Transverse colon (tissue), 4 donors: ENCODE measurements at regions not wholly inside any gene's neighbourhood (a gene's known extent, or its start where the extent isn't known, plus 50 kb on each side); places are given as distances from the start of the nearest gene placed in this dataset.

Source experiments
- DNase-seq: peaks from one replicate; pipeline ENCODE4 v3.0.0-alpha.2; 2019
- H3K27ac ChIP-seq, 4 donors: fragments of 200-600 bp; sonication (generic); 2 replicates each; pipeline ENCODE4 v1.5.1; 2016 to 2018; ENCODE audit warnings: inconsistent platforms in 4 of 4
- H3K27me3 ChIP-seq: fragments of 200-600 bp; sonication (generic); 2 replicates; pipeline ENCODE4 v1.5.1; 2017; ENCODE audit warnings: inconsistent platforms
- H3K36me3 ChIP-seq, 4 donors: fragments of 200-600 bp; sonication (generic); 2 replicates each; pipeline ENCODE4 v1.5.1; 2017 to 2019; ENCODE audit warnings: inconsistent platforms in 4 of 4
- H3K4me1 ChIP-seq, 4 donors: fragments of 200-600 bp; sonication (generic); 2 replicates each; pipeline ENCODE4 v1.5.1; 2017 to 2020; ENCODE audit warnings: inconsistent platforms in 4 of 4
- H3K4me3 ChIP-seq, 4 donors: fragments of 200-600 bp; sonication (generic); 1 replicate in 1 of 4; 2 replicates in 3 of 4; pipeline versions ENCODE4 v1.5.1 to v1.6.1; 2017 to 2019; ENCODE audit warnings: inconsistent platforms in 4 of 4
- H3K9me3 ChIP-seq, 2 donors: fragments of 200-600 bp; sonication (generic); 2 replicates each; pipeline ENCODE4 v1.5.1; 2017 to 2019; ENCODE audit warnings: inconsistent platforms in 2 of 2
- CTCF ChIP-seq, 5 experiments: fragments of 200-600 bp in 3 of 5; fragments of 450-650 bp in 2 of 5; sonication (generic) in 3 of 5; IDR thresholded peaks; 1 replicate in 2 of 5; 2 replicates in 3 of 5; pipeline ENCODE4 v1.5.1; 2016 to 2017; ENCODE audit warnings: antibody characterized with exemption in 5 of 5, inconsistent platforms in 3 of 5, mild to moderate bottlenecking in 2 of 5, moderate library complexity in 1 of 5
- EP300 ChIP-seq: sonication (generic); formaldehyde crosslinking; IDR thresholded peaks from one replicate; pipeline ENCODE4 v1.6.1; 2017; ENCODE audit warnings: antibody characterized with exemption, low read depth
- POLR2A ChIP-seq: fragments of 450-650 bp; IDR thresholded peaks from one replicate; pipeline ENCODE4 v1.6.1; 2016; ENCODE audit warnings: antibody characterized with exemption, mild to moderate bottlenecking, moderate library complexity
- POLR2AphosphoS5 ChIP-seq, 3 donors: sonication (generic); formaldehyde crosslinking; IDR thresholded peaks; one replicate each; pipeline ENCODE4 v1.6.1; 2016; ENCODE audit warnings: antibody characterized with exemption in 3 of 3
- WGBS, 2 donors: methylation state at CpG; one replicate each; pipeline ENCODE4 v1.1.5; 2018; ENCODE audit warnings: low coverage in 1 of 2; 5-methylcytosine and 5-hydroxymethylcytosine counted together
- in situ Hi-C, 4 donors: fragments of 200-750 bp; cut with MboI; loops; one replicate each; pipeline versions ENCODE4 v1.15.0 to v1.15.1; 2017; ENCODE audit warnings: low sequenced_read_pairs in 3 of 4, low pct_ligation_motif_present in 1 of 4, low pct_unique_long_range_greater_than_20kb in 1 of 4
- intact Hi-C: fragments of 100-400 bp; cut with DNase I; formaldehyde crosslinking; loops from one replicate; pipeline ENCODE4 v1.15.1; 2023; ENCODE audit warnings: low total_unique reads

GRCh38 chr7:155987681-155988235, 175.5 kb upstream of the SHH start:
- no peak for DNase-seq
- no peaks in the 10 kb centered on the region for H3K4me1 ChIP-seq
- H3K9me3 ChIP-seq, result no peaks in the 10 kb centered on the region
- no peaks in the 10 kb centered on the region for H3K27me3 ChIP-seq
- WGBS, 2 donors, result 78% methylated on average over 5 of the region's 5 CpGs; no CpG with 5 or more reads in 1 of the 2 donors
- no peak overlapping the region for H3K4me3 ChIP-seq
- no peak overlapping the region for H3K27ac ChIP-seq
- H3K36me3 ChIP-seq, result no peaks in the 10 kb centered on the region
- in situ Hi-C loops (no loop called here), intact Hi-C loops (no loop called here)
- TF ChIP-seq CTCF (IDR thresholded peaks at IDR 0.05), result no peak
- no peak for TF ChIP-seq POLR2A
- TF ChIP-seq POLR2AphosphoS5 (IDR thresholded peaks at IDR 0.05), result no peak
- TF ChIP-seq EP300, result no peak

DNA sequence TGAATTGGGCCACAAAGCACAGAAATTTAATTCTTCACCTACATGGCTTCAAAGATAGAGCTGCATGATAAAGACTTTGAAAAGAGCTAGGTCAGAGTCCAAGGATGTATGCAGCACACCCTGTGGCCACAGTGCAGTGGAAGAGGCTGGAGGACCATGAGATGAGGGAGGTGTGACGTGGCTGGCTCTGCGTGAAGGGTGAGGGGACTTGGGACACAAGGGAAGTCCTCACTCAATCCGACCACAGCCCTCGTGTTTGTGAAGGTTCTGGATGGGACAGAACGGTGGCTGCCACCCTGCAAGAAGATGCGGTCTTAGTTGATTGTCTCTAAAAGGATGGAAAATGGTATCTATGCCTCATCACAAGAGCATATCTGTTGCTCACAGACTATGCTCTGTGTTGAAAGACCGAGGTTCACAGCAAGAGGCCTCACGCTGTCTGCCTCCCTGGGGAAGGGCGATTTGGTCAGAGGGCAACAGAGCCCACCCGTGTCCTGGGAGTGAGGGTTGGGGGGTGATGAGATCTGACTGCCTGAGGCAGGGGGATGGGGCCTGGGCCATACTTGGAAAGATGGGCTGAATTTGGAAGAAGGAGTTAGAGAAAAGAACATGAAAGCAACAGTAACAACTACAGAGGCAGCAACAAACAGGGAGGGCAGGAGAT, 174.4 kb upstream of the SHH start:
- Histone ChIP-seq H3K9me3 (no peaks in the 10 kb centered on the region), H3K4me3 (no peak overlapping the region), H3K4me1 (no peaks in the 10 kb centered on the region), H3K27ac (no peak overlapping the region), H3K36me3 (no peaks in the 10 kb centered on the region), H3K27me3 (no peaks in the 10 kb centered on the region)
- TF ChIP-seq CTCF (IDR thresholded peaks at IDR 0.05), result no peak
- no peak for TF ChIP-seq POLR2AphosphoS5 (IDR thresholded peaks at IDR 0.05)
- TF ChIP-seq POLR2A, result no peak
- TF ChIP-seq EP300, result no peak
- 79 to 80% methylated on average over 2 to 10 of the region's 10 CpGs for WGBS, 2 donors
- intact Hi-C loops, result no loop called here
- in situ Hi-C loops, result no loop called here
- no peak for DNase-seq

DNA sequence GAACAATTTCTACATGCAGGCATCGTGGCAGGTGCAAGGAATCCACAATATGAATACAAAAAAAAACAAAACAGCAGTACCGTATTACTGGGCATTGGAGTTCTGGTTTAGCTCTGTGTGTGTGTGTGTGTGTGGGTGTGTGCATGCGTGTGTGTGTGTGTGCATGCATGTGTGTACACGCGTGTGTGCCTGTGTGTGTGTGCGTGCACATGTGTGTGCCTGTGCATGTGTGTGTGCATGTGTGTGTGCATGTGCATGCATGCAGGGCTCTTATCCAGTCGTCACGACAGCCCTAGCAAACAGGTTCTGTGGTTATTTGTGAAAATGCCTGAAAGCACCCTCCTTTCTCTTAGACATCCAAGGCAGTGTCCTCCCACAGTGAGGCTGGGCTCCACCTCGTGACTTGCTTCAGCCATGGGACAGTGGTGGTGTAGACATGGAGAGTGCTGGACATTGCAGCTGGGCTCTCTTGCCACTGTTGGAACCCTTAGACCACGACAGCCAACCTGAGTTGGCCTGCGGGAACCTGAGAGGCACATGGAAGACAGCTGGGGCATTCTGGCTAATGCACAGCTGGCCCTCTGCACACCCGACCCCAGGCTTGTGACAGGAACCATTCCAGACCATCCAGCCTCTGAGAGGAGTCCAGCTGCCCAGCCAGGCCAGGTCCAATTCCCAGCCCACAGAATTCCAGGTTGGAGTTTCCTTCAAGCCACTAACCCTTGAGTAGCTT, 173.4 kb upstream of the SHH start:
- peaks cover 1% of the 10 kb centered on the region for H3K27me3 ChIP-seq
- DNase-seq, result no peak
- TF ChIP-seq POLR2A (no peak), CTCF (IDR thresholded peaks at IDR 0.05) (no peak), EP300 (no peak), POLR2AphosphoS5 (IDR thresholded peaks at IDR 0.05) (no peak)
- H3K4me1 ChIP-seq, result no peaks in the 10 kb centered on the region
- no peak overlapping the region for H3K27ac ChIP-seq
- 85 to 95% methylated on average over 3 to 12 of the region's 12 CpGs for WGBS, 2 donors
- no peak overlapping the region for H3K4me3 ChIP-seq
- H3K36me3 ChIP-seq, result no peaks in the 10 kb centered on the region
- H3K9me3 ChIP-seq, result no peaks in the 10 kb centered on the region
- intact Hi-C loops (no loop called here), in situ Hi-C loops (no loop called here)

DNA sequence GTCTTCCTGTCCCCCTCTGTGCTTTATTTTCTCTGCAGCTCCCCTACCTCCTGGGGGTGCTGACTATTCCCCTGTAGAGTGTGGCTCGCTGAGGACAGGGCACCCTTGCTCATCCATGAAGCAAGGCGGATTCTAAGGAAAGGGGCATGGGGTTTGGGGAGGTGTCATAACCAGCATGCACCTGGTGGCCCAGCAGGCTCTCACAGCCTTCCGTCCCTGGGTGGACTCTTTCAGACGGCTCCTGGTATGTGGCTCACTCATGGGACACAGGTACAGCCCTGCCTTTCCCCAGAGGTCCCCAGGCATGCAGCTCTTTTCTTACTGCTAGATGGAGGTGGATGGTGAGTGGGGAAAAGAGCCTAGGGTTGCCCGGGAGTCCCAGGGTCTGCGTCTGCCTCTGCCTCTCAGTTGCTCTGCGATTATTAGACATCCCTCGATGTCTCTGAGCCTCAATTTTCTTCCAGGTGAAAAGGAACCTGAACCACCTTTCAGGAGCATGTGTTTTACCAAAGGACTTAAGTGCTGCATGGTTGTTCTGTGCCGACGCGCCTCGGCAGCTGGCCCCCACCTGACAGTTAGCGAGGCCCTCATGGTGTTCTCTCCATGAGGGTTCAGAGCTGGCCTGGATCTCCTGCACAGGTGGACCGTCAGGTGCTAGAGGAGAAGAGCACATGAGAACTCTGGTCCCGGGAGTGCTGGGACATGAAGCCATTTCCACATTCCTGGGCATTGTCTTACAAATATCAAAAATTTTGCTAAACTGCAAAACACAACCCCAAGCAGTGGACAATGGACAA, 172.5 kb upstream of the SHH start:
- no peaks in the 10 kb centered on the region for H3K9me3 ChIP-seq
- intact Hi-C loops (no loop called here), in situ Hi-C loops (no loop called here)
- H3K36me3 ChIP-seq, result no peaks in the 10 kb centered on the region
- TF ChIP-seq POLR2A (no peak), CTCF (IDR thresholded peaks at IDR 0.05) (no peak), EP300 (no peak)
- H3K27me3 ChIP-seq, result peaks cover 6% of the 10 kb centered on the region
- no peak for DNase-seq
- WGBS, 2 donors, result 86% methylated on average over 15 of the region's 15 CpGs; no CpG with 5 or more reads in 1 of the 2 donors
- no peaks in the 10 kb centered on the region for H3K4me1 ChIP-seq
- no peak overlapping the region for H3K27ac ChIP-seq
- no peak overlapping the region for H3K4me3 ChIP-seq
